DOHH2 (cell line): ENCODE measurements at regions not wholly inside any gene's neighbourhood (a gene's known extent, or its start where the extent isn't known, plus 50 kb on each side); places are given as distances from the start of the nearest gene placed in this dataset.

Source experiments
- EZH2phosphoT487 ChIP-seq: fragments of 200-600 bp; sonication (generic); IDR thresholded peaks from 2 replicates; pipeline ENCODE4 v1.6.1; 2017; ENCODE audit warnings: borderline replicate concordance, mild to moderate bottlenecking, antibody characterized with exemption, low read length, moderate library complexity, mixed read lengths
- TF ChIP-seq, protein P1 (sequence below): fragments of 200-600 bp; sonication (generic); IDR thresholded peaks from one replicate; pipeline ENCODE4 v1.5.1; 2014; ENCODE audit warnings: antibody characterized with exemption, mild to moderate bottlenecking, low read depth, low read length; ENCODE audit not compliant: poor library complexity, severe bottlenecking

DNA sequence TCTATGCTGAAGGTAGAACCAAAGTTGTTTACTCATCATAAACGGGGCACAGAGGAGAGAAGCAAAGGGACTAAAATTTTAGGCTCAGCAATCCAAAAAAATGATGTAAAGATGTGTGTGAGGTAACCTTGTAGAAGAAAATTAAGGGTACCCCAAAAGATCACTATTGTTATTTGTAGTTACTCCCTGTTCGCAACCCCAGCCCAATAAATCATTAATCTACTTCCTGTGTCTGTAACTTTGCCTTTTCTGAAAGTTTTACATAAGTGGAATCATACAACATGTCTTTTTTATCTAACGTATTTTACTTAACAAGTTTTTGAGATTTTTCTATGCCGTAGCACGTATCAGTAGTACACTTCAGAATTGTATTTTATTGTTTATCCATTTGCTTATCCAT, 1114.8 kb upstream of the GJE1 start:
- TF ChIP-seq, protein P1, sequence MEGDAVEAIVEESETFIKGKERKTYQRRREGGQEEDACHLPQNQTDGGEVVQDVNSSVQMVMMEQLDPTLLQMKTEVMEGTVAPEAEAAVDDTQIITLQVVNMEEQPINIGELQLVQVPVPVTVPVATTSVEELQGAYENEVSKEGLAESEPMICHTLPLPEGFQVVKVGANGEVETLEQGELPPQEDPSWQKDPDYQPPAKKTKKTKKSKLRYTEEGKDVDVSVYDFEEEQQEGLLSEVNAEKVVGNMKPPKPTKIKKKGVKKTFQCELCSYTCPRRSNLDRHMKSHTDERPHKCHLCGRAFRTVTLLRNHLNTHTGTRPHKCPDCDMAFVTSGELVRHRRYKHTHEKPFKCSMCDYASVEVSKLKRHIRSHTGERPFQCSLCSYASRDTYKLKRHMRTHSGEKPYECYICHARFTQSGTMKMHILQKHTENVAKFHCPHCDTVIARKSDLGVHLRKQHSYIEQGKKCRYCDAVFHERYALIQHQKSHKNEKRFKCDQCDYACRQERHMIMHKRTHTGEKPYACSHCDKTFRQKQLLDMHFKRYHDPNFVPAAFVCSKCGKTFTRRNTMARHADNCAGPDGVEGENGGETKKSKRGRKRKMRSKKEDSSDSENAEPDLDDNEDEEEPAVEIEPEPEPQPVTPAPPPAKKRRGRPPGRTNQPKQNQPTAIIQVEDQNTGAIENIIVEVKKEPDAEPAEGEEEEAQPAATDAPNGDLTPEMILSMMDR, result no peak
- no peak for TF ChIP-seq EZH2phosphoT487
